IMR-90 (cell line): ENCODE measurements at regions not wholly inside any gene's neighbourhood (a gene's known extent, or its start where the extent isn't known, plus 50 kb on each side); places are given as distances from the start of the nearest gene placed in this dataset.

Source experiments
- ATAC-seq: fragments of 200-7000 bp; cut with Tn5 transposase; 2 replicates; pipeline ENCODE4 v1.9.1; 2020; ENCODE audit warnings: low read depth, mild to moderate bottlenecking, moderate library complexity
- BruUV-seq: library from RNA; stranded (reverse); fragments of 400-500 nt; replicated peaks from 2 replicates; lab custom pipeline; 2021; lab: Mats Ljungman, UMichigan
- CTCF ChIA-PET: fragments of 300-600 bp; formaldehyde crosslinking; extraction: SDS; loops from one replicate; lab custom pipeline; 2021; ENCODE audit warnings: antibody characterized with exemption; lab: Yijun Ruan, JAX
- POLR2A ChIA-PET: fragments of 300-600 bp; sonication (Branson Sonifier 250); formaldehyde crosslinking; loops from one replicate; lab custom pipeline; 2022; ENCODE audit warnings: antibody characterized with exemption; ENCODE audit not compliant: unreplicated experiment; lab: Charles Lee
- DNase-seq: peaks from one replicate; pipeline ENCODE4 v3.0.0; 2013
- H2AFZ ChIP-seq: replicated peaks from 2 replicates; pipeline ENCODE3; 2013; ENCODE audit warnings: low read length, mild to moderate bottlenecking; ENCODE audit not compliant: poor library complexity
- H2AK5ac ChIP-seq: 2 replicates; pipeline ENCODE4 v1.6.1; 2013; ENCODE audit warnings: low read depth, low read length, inconsistent platforms
- H2AK9ac ChIP-seq: replicated peaks from 2 replicates; pipeline ENCODE3; 2013; ENCODE audit warnings: mild to moderate bottlenecking, low read depth, low read length, moderate library complexity; ENCODE audit not compliant: poor library complexity
- H2BK120ac ChIP-seq: 2 replicates; pipeline ENCODE4 v1.6.1; 2013; ENCODE audit warnings: low read depth, low read length, inconsistent platforms
- H2BK15ac ChIP-seq: 3 replicates; pipeline ENCODE4 v1.6.1; 2013; ENCODE audit warnings: low read depth, low read length, inconsistent platforms
- H2BK20ac ChIP-seq: 2 replicates; pipeline ENCODE4 v1.6.1; 2013; ENCODE audit warnings: low read depth, mild to moderate bottlenecking, inconsistent platforms, low read length, moderate library complexity
- H2BK5ac ChIP-seq: 2 replicates; pipeline ENCODE4 v1.6.1; 2013; ENCODE audit warnings: mild to moderate bottlenecking, low read depth, low read length, inconsistent platforms; ENCODE audit not compliant: poor library complexity, severe bottlenecking
- H3K14ac ChIP-seq: replicated peaks from 2 replicates; pipeline ENCODE4 v1.6.1; 2013; ENCODE audit warnings: low read depth, low read length, inconsistent platforms
- H3K18ac ChIP-seq: 2 replicates; pipeline ENCODE4 v1.6.1; 2013; ENCODE audit warnings: low read depth, low read length, control low read depth
- H3K23ac ChIP-seq: 2 replicates; pipeline ENCODE4 v1.6.1; 2013; ENCODE audit warnings: low read depth, low read length, inconsistent platforms
- H3K27ac ChIP-seq: 2 replicates; pipeline ENCODE4 v1.5.1; 2013; ENCODE audit warnings: mild to moderate bottlenecking, control low read depth, low read length; ENCODE audit not compliant: insufficient read depth
- H3K27me3 ChIP-seq: 2 replicates; pipeline ENCODE4 v1.6.1; 2013; ENCODE audit warnings: low read length; ENCODE audit not compliant: control insufficient read depth, insufficient read depth
- H3K36me3 ChIP-seq: 2 replicates; pipeline ENCODE4 v1.6.1; 2013; ENCODE audit warnings: low read length, mixed read lengths; ENCODE audit not compliant: control insufficient read depth, insufficient read depth
- H3K4ac ChIP-seq: 2 replicates; pipeline ENCODE4 v1.6.1; 2013; ENCODE audit warnings: low read depth, low read length, inconsistent platforms
- H3K4me1 ChIP-seq: 2 replicates; pipeline ENCODE4 v1.6.1; 2013; ENCODE audit warnings: low read length, mixed read lengths; ENCODE audit not compliant: control insufficient read depth, insufficient read depth
- H3K4me2 ChIP-seq: 2 replicates; pipeline ENCODE4 v1.6.1; 2013; ENCODE audit warnings: low read depth, mild to moderate bottlenecking, control low read depth, low read length, moderate library complexity
- H3K4me3 ChIP-seq: 2 replicates; pipeline ENCODE4 v1.5.1; 2013; ENCODE audit warnings: low read depth, mild to moderate bottlenecking, control low read depth, low read length, moderate library complexity; ENCODE audit not compliant: insufficient read depth
- H3K56ac ChIP-seq: 2 replicates; pipeline ENCODE4 v1.6.1; 2013; ENCODE audit warnings: low read length, inconsistent platforms; ENCODE audit not compliant: insufficient read depth; ENCODE audit errors: extremely low read depth
- H3K79me1 ChIP-seq, 2 experiments: 2 replicates each; pipeline ENCODE4 v1.6.1; 2013; ENCODE audit warnings: low read length in 2 of 2, inconsistent platforms in 1 of 2, low read depth in 1 of 2
- H3K9ac ChIP-seq: 2 replicates; pipeline ENCODE4 v1.6.1; 2013; ENCODE audit warnings: low read depth, low read length, control low read depth
- H3K9me1 ChIP-seq: 2 replicates; pipeline ENCODE4 v1.6.1; 2013; ENCODE audit warnings: low read length, inconsistent platforms; ENCODE audit not compliant: insufficient read depth
- H3K9me3 ChIP-seq: 2 replicates; pipeline ENCODE4 v1.6.1; 2013; ENCODE audit warnings: low read length; ENCODE audit not compliant: control insufficient read depth, insufficient read depth
- H4K20me1 ChIP-seq: 2 replicates; pipeline ENCODE4 v1.6.1; 2013; ENCODE audit warnings: low read length, inconsistent platforms; ENCODE audit not compliant: insufficient read depth
- H4K5ac ChIP-seq: 2 replicates; pipeline ENCODE4 v1.6.1; 2013; ENCODE audit warnings: mild to moderate bottlenecking, low read depth, low read length, control low read depth
- H4K8ac ChIP-seq, 2 experiments: 2 replicates each; pipeline ENCODE4 v1.6.1; 2013; ENCODE audit warnings: low read depth in 2 of 2, low read length in 2 of 2, control low read depth in 1 of 2, inconsistent platforms in 1 of 2
- H4K91ac ChIP-seq: 2 replicates; pipeline ENCODE4 v1.6.1; 2013; ENCODE audit warnings: low read depth, low read length, inconsistent platforms; ENCODE audit not compliant: insufficient read depth
- BHLHE40 ChIP-seq: fragments of 150-350 bp; IDR thresholded peaks from 2 replicates; pipeline ENCODE4 v1.6.1; 2016; ENCODE audit warnings: mild to moderate bottlenecking, low read depth, low read length
- CEBPB ChIP-seq: IDR thresholded peaks from 2 replicates; pipeline ENCODE4 v1.6.1; 2012; ENCODE audit warnings: low read depth, low read length, improper control_type of control experiment
- CTCF ChIP-seq: conservative IDR thresholded peaks from 2 replicates; pipeline ENCODE4 v1.5.1; 2012; ENCODE audit warnings: mild to moderate bottlenecking, low read depth, low read length, improper control_type of control experiment
- ELK1 ChIP-seq: fragments of 150-350 bp; IDR thresholded peaks from 2 replicates; pipeline ENCODE4 v1.6.1; 2016; ENCODE audit warnings: low read depth, mild to moderate bottlenecking, low read length, moderate library complexity, borderline replicate concordance
- FOS ChIP-seq: fragments of 150-350 bp; IDR thresholded peaks from 2 replicates; pipeline ENCODE4 v1.6.1; 2016; ENCODE audit warnings: low read depth, low read length
- MAFK ChIP-seq: IDR thresholded peaks from 2 replicates; pipeline ENCODE4 v1.6.1; 2012; ENCODE audit warnings: low read depth, low read length, improper control_type of control experiment
- MAZ ChIP-seq: IDR thresholded peaks from 2 replicates; pipeline ENCODE4 v1.6.1; 2012; ENCODE audit warnings: low read depth, mild to moderate bottlenecking, low read length, improper control_type of control experiment, moderate library complexity, borderline replicate concordance
- MXI1 ChIP-seq: IDR thresholded peaks from 2 replicates; pipeline ENCODE4 v1.6.1; 2012; ENCODE audit warnings: low read depth, mild to moderate bottlenecking, low read length, moderate library complexity, borderline replicate concordance
- NFE2L2 ChIP-seq: fragments of 150-350 bp; IDR thresholded peaks from 2 replicates; pipeline ENCODE4 v1.6.1; 2016; ENCODE audit warnings: low read depth, mild to moderate bottlenecking, low read length
- POLR2A ChIP-seq: IDR thresholded peaks from 2 replicates; pipeline ENCODE4 v1.6.1; 2012; ENCODE audit warnings: mild to moderate bottlenecking, low read depth, low read length
- RAD21 ChIP-seq: IDR thresholded peaks from 2 replicates; pipeline ENCODE4 v1.6.1; 2012; ENCODE audit warnings: low read length, improper control_type of control experiment
- RCOR1 ChIP-seq: IDR thresholded peaks from 2 replicates; pipeline ENCODE4 v1.6.1; 2012; ENCODE audit warnings: mild to moderate bottlenecking, low read length, improper control_type of control experiment; ENCODE audit not compliant: insufficient replicate concordance
- RFX5 ChIP-seq: IDR thresholded peaks from 2 replicates; pipeline ENCODE4 v1.8.0; 2012; ENCODE audit warnings: low read depth, mild to moderate bottlenecking, low read length, moderate library complexity
- USF2 ChIP-seq: fragments of 150-350 bp; IDR thresholded peaks from 2 replicates; pipeline ENCODE4 v1.6.1; 2017; ENCODE audit warnings: mild to moderate bottlenecking, antibody characterized with exemption, low read length, low read depth
- WGBS, 2 experiments: methylation state at CpG; one replicate each; pipeline versions ENCODE4 v1.1.5 to v1.1.7; 2013; ENCODE audit warnings: missing lambda C conversion rate in 2 of 2; ENCODE audit not compliant: insufficient read length in 1 of 2; ENCODE audit errors: extremely low coverage in 2 of 2; 5-methylcytosine and 5-hydroxymethylcytosine counted together
- dilution Hi-C: fragments of 300-500 bp; cut with HindIII; formaldehyde crosslinking; loops from one replicate; pipeline ENCODE4 v1.14.3; 2018; ENCODE audit warnings: low sequenced_read_pairs; ENCODE audit not compliant: unreplicated experiment
- in situ Hi-C: fragments of 300-500 bp; cut with MboI; formaldehyde crosslinking; loops from 3 replicates; pipeline ENCODE4 v1.14.3; 2019; ENCODE audit warnings: low sequenced_read_pairs, inconsistent platforms, mixed read lengths
- intact Hi-C: fragments of 100-400 bp; cut with micrococcal nuclease; formaldehyde crosslinking; loops from 2 replicates; pipeline ENCODE4 v1.10.0; 2022

- no peak overlapping the region for H3K4me2 ChIP-seq
- CTCF ChIA-PET: no interaction called here
- no CpG with 5 or more reads among the region's 3 CpGs for WGBS, 2 experiments
Measured at GRCh38 chr11:103808252-103808651, 228.2 kb upstream of the DDI1 start.

More at GRCh38 chr11:103808252-103808651, 228.2 kb upstream of the DDI1 start:
- dilution Hi-C loops (no loop called here), in situ Hi-C loops (no loop called here), intact Hi-C loops (no loop called here)
- H2BK20ac ChIP-seq: peak overlapping the region; percentile 37; the same call in 1 of the 2 replicates
- no peak for TF ChIP-seq RAD21
- no peak for TF ChIP-seq CEBPB
- TF ChIP-seq POLR2A: no peak
- no peak for TF ChIP-seq MXI1
- TF ChIP-seq NFE2L2: no peak
- no peak for TF ChIP-seq CTCF
- no peak for TF ChIP-seq FOS
- no peak for TF ChIP-seq MAZ
- no peak for TF ChIP-seq USF2
- TF ChIP-seq BHLHE40: no peak
- no peak for TF ChIP-seq RCOR1
- no peak for TF ChIP-seq MAFK
- no peak for TF ChIP-seq ELK1
- no peak for TF ChIP-seq RFX5
- H3K36me3 ChIP-seq: no peaks in the 10 kb centered on the region
- no peaks in the 10 kb centered on the region for H3K27me3 ChIP-seq
- H2BK15ac ChIP-seq: no peak overlapping the region
- ATAC-seq (no peak), DNase-seq (peak; percentile 27)
- no peak overlapping the region for H3K23ac ChIP-seq
- no peak overlapping the region for H3K4me3 ChIP-seq
- H3K18ac ChIP-seq: no peak overlapping the region; the same call in 1 of the 2 replicates
- no peak overlapping the region for H2AFZ ChIP-seq
- no TSS peak for BruUV-seq
- no peak overlapping the region for H2BK120ac ChIP-seq
- H3K79me1 ChIP-seq: no peaks in the 10 kb centered on the region
- H3K9me3 ChIP-seq: no peaks in the 10 kb centered on the region
- H4K5ac ChIP-seq: no peak overlapping the region
- no peaks in the 10 kb centered on the region for H4K20me1 ChIP-seq
- 0 out of 2 replicates have a peak, but pooled peaks cover 4% of the 10 kb centered on the region for H3K9me1 ChIP-seq
- no peak overlapping the region for H2BK5ac ChIP-seq
- H4K91ac ChIP-seq: peak overlapping the region; percentile 13; the same call in 1 of the 2 replicates
- H2AK9ac ChIP-seq: no peak overlapping the region
- H2AK5ac ChIP-seq: 0 out of 2 replicates have a peak overlapping the region, but pooled peaks have one; percentile 10
- no peak overlapping the region for H4K8ac ChIP-seq
- peak overlapping the region; percentile 9; the same call in 1 of the 2 replicates for H3K4ac ChIP-seq
- no peak overlapping the region for H3K56ac ChIP-seq
- POLR2A ChIA-PET: no interaction called here
- H3K4me1 ChIP-seq: peaks cover 6% of the 10 kb centered on the region
- no peak overlapping the region for H3K27ac ChIP-seq
- H3K14ac ChIP-seq: 0 out of 2 replicates have a peak overlapping the region, but pooled peaks have one; percentile 35
- H3K9ac ChIP-seq: no peak overlapping the region
